OCI-LY7 (cell line): ENCODE measurements at regions not wholly inside any gene's neighbourhood (a gene's known extent, or its start where the extent isn't known, plus 50 kb on each side); places are given as distances from the start of the nearest gene placed in this dataset.

Experiments used
- BruUV-seq: library from RNA; stranded (reverse); fragments of 400-500 nt; replicated peaks from 2 replicates; lab custom pipeline; 2021; lab: Mats Ljungman, UMichigan
- CTCF ChIA-PET: fragments of 300-600 bp; sonication (Branson Sonifier 250); formaldehyde crosslinking; loops from one replicate; lab custom pipeline; 2022; ENCODE audit warnings: antibody characterized with exemption; ENCODE audit not compliant: unreplicated experiment; lab: Charles Lee
- POLR2A ChIA-PET: fragments of 300-600 bp; sonication (Branson Sonifier 250); formaldehyde crosslinking; loops from one replicate; lab custom pipeline; 2022; ENCODE audit warnings: antibody characterized with exemption; lab: Charles Lee
- DNase-seq: peaks from one replicate; pipeline ENCODE4 v3.0.0-alpha.2; 2015; ENCODE audit warnings: low spot score
- H2AFZ ChIP-seq: fragments of 200-600 bp; sonication (generic), shearing (Covaris generic); 2 replicates; pipeline ENCODE4 v1.6.1; 2014; ENCODE audit warnings: mild to moderate bottlenecking, antibody characterized with exemption, low read length, moderate library complexity
- H3K27ac ChIP-seq: fragments of 200-600 bp; sonication (generic); 2 replicates; pipeline ENCODE4 v1.5.1; 2014; ENCODE audit warnings: mixed run types, low read depth, mild to moderate bottlenecking, moderate library complexity, low read length, inconsistent platforms; ENCODE audit not compliant: poor library complexity, severe bottlenecking
- H3K36me3 ChIP-seq: fragments of 200-600 bp; sonication (generic); 2 replicates; pipeline ENCODE4 v1.6.1; 2014; ENCODE audit warnings: mild to moderate bottlenecking, antibody characterized with exemption, low read length, moderate library complexity, mixed read lengths; ENCODE audit not compliant: insufficient read depth
- H3K4me1 ChIP-seq: fragments of 200-600 bp; sonication (generic); 2 replicates; pipeline ENCODE4 v1.5.1; 2014; ENCODE audit warnings: mild to moderate bottlenecking, low read length; ENCODE audit not compliant: insufficient read depth, poor library complexity, severe bottlenecking
- H3K4me2 ChIP-seq: fragments of 200-600 bp; sonication (generic); 2 replicates; pipeline ENCODE4 v1.6.1; 2014; ENCODE audit warnings: mild to moderate bottlenecking, low read length
- H3K4me3 ChIP-seq: fragments of 200-600 bp; sonication (generic); 2 replicates; pipeline ENCODE4 v1.5.1; 2014; ENCODE audit warnings: mild to moderate bottlenecking, low read depth, low read length; ENCODE audit not compliant: poor library complexity, severe bottlenecking
- H3K79me2 ChIP-seq: fragments of 200-600 bp; sonication (generic); 2 replicates; pipeline ENCODE4 v1.6.1; 2016; ENCODE audit warnings: low read depth, mild to moderate bottlenecking, low read length, moderate library complexity, mixed read lengths; ENCODE audit not compliant: insufficient read depth
- H3K9me2 ChIP-seq: fragments of 200-600 bp; sonication (generic); 2 replicates; pipeline ENCODE4 v1.6.1; 2016; ENCODE audit warnings: mild to moderate bottlenecking, low read length, mixed read lengths; ENCODE audit not compliant: insufficient read depth
- H3K9me3 ChIP-seq: fragments of 200-600 bp; sonication (generic); 2 replicates; pipeline ENCODE4 v1.6.1; 2014; ENCODE audit warnings: mild to moderate bottlenecking, mixed run types, low read length, mixed read lengths
- H4K20me1 ChIP-seq: fragments of 200-600 bp; sonication (generic); 2 replicates; pipeline ENCODE4 v1.6.1; 2014; ENCODE audit warnings: mild to moderate bottlenecking, antibody characterized with exemption, low read length, moderate library complexity, mixed read lengths; ENCODE audit not compliant: insufficient read depth
- EZH2phosphoT487 ChIP-seq: fragments of 200-600 bp; sonication (generic); IDR thresholded peaks from 2 replicates; pipeline ENCODE4 v1.6.1; 2018; ENCODE audit warnings: low read depth, borderline replicate concordance, mild to moderate bottlenecking, mixed run types, antibody characterized with exemption, low read length, moderate library complexity, mixed read lengths
- intact Hi-C: fragments of 100-400 bp; cut with micrococcal nuclease; formaldehyde crosslinking; loops from one replicate; pipeline ENCODE4 v1.10.0; 2022; ENCODE audit not compliant: unreplicated experiment
- TF ChIP-seq, protein P1 (sequence below): fragments of 200-600 bp; sonication (generic); conservative IDR thresholded peaks from 2 replicates; pipeline ENCODE4 v1.5.1; 2014; ENCODE audit warnings: mild to moderate bottlenecking, antibody characterized with exemption, low read length, moderate library complexity, mixed read lengths

DNA sequence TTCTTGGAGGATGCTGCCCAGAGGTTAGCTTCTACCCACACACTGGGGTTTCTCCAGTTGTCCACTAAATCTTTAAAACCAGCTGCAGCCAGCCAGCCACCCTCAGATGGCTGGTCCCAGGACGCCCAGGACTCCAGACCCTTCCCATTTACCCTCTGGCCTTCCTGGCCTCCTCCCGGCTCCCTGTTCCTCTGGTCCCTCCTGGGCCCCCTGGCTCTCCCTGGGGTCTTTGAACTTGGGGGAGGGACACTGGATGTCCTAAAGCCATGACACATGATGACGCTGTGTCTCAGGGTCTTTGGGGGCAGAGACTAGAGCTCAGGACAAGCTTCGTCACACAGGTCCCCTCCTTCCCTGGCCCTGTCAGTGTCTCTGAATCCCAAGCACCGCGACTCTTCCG, 201.1 kb upstream of the HDAC4 start:
- Histone ChIP-seq H4K20me1 (no peaks in the 10 kb centered on the region), H3K79me2 (no peaks in the 10 kb centered on the region), H3K9me3 (no peaks in the 10 kb centered on the region), H3K4me2 (no peak overlapping the region), H2AFZ (no peak overlapping the region), H3K4me1 (no peaks in the 10 kb centered on the region), H3K9me2 (no peaks in the 10 kb centered on the region), H3K4me3 (no peak overlapping the region), H3K36me3 (no peaks in the 10 kb centered on the region), H3K27ac (no peak overlapping the region)
- POLR2A ChIA-PET = no interaction called here
- no TSS peak for BruUV-seq
- DNase-seq = no peak
- intact Hi-C loops = no loop called here
- CTCF ChIA-PET = no interaction called here
- no peak for TF ChIP-seq EZH2phosphoT487
- TF ChIP-seq, protein P1, sequence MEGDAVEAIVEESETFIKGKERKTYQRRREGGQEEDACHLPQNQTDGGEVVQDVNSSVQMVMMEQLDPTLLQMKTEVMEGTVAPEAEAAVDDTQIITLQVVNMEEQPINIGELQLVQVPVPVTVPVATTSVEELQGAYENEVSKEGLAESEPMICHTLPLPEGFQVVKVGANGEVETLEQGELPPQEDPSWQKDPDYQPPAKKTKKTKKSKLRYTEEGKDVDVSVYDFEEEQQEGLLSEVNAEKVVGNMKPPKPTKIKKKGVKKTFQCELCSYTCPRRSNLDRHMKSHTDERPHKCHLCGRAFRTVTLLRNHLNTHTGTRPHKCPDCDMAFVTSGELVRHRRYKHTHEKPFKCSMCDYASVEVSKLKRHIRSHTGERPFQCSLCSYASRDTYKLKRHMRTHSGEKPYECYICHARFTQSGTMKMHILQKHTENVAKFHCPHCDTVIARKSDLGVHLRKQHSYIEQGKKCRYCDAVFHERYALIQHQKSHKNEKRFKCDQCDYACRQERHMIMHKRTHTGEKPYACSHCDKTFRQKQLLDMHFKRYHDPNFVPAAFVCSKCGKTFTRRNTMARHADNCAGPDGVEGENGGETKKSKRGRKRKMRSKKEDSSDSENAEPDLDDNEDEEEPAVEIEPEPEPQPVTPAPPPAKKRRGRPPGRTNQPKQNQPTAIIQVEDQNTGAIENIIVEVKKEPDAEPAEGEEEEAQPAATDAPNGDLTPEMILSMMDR = no peak

DNA sequence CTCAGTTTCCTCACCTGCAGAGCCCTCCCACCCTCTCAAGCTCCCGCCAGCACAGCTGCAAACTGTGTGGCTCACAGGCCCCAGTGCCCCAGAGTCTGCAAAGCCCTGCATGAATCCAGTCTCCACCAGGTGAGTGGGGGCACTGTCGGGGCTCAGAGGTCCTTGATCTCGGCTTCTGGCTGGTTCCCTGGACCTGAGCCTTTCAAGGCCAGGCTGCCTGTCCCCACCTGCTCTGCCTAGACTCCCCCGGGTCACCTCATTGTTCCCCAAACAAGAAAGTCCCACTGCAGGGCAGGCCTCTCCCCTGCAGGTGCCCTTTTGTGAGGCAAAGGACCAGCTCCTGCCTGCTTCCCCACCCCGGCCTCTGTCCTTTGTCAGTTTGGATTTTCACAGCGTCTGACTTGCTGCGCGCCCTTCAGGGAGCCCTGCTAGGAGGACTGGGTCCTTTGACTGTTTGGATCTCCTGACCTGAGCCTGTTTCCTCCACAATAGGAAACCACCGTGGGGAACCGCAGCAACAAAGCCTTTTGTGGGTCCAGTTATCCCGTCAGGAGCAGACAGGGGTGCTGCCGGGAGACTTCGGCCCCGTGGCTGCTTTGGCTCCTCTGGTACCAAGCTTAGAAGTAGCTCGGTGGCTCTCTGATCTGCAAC, 200.5 kb upstream of the HDAC4 start:
- Histone ChIP-seq H3K9me3 (no peaks in the 10 kb centered on the region), H3K4me2 (no peak overlapping the region), H3K36me3 (no peaks in the 10 kb centered on the region), H2AFZ (no peak overlapping the region), H3K79me2 (no peaks in the 10 kb centered on the region), H3K4me3 (no peak overlapping the region), H3K4me1 (no peaks in the 10 kb centered on the region), H3K27ac (no peak overlapping the region), H3K9me2 (no peaks in the 10 kb centered on the region), H4K20me1 (no peaks in the 10 kb centered on the region)
- no peak for TF ChIP-seq EZH2phosphoT487
- TF ChIP-seq, protein P1 = no peak
- BruUV-seq = no TSS peak
- intact Hi-C loops = no loop called here
- no peak for DNase-seq
- ChIA-PET POLR2A (no interaction called here), CTCF (no interaction called here)

DNA sequence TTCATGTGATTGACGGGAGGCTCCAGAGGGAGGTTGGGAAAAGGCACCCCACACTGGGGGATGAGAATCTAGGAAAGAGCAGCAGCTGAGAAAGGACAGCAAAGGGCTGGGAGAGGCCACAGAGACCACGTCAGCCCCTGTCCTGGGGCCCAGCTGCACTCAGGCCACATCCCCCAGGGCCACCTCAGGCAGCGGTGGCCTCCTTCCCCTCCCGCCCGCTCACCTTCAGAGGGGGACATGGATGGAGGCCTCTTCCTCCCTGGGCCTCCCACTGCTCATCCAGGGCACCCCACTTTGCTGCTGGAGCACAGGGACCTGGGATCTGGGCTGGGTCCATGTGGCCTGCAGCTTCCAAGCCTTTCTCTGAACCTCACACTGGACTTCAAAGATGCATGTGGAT, 199.8 kb upstream of the HDAC4 start:
- intact Hi-C loops = no loop called here

More for the DNA sequence above, 199.8 kb upstream of the HDAC4 start:
- no TSS peak for BruUV-seq
- Histone ChIP-seq H4K20me1 (no peaks in the 10 kb centered on the region), H3K27ac (no peak overlapping the region), H3K4me1 (no peaks in the 10 kb centered on the region), H3K4me2 (no peak overlapping the region), H3K79me2 (no peaks in the 10 kb centered on the region), H3K36me3 (no peaks in the 10 kb centered on the region), H3K4me3 (no peak overlapping the region), H3K9me2 (no peaks in the 10 kb centered on the region), H3K9me3 (no peaks in the 10 kb centered on the region), H2AFZ (no peak overlapping the region)
- POLR2A ChIA-PET = no interaction called here
- no peak for TF ChIP-seq EZH2phosphoT487
- TF ChIP-seq, protein P1 = no peak
- CTCF ChIA-PET = no interaction called here
- DNase-seq = no peak
